GM12872 (cell line): ENCODE measurements at regions not wholly inside any gene's neighbourhood (a gene's known extent, or its start where the extent isn't known, plus 50 kb on each side); places are given as distances from the start of the nearest gene placed in this dataset.

ENCODE experiments used
- CTCF ChIP-seq: IDR thresholded peaks from 3 replicates; pipeline ENCODE4 v1.5.1; 2011; ENCODE audit warnings: low read depth, mild to moderate bottlenecking, low read length, moderate library complexity; ENCODE audit not compliant: insufficient read depth

GRCh38 chr4:138053641-138054301 is 188.4 kb downstream of the SLC7A11 start:
- TF ChIP-seq CTCF = no peak

- TF ChIP-seq CTCF = no peak
Observed at GRCh38 chr4:138052806-138053632, 189.1 kb downstream of the SLC7A11 start.

- TF ChIP-seq CTCF = no peak
Observed at GRCh38 chr4:138051157-138051556, 191.0 kb downstream of the SLC7A11 start.

- no peak for TF ChIP-seq CTCF
Observed at GRCh38 chr4:138050601-138051000, 191.5 kb downstream of the SLC7A11 start.

GRCh38 chr4:138049355-138049754 is 192.8 kb downstream of the SLC7A11 start:
- no peak for TF ChIP-seq CTCF

- TF ChIP-seq CTCF = no peak
Observed at GRCh38 chr4:138047290-138047689, 194.9 kb downstream of the SLC7A11 start.

- no peak for TF ChIP-seq CTCF
Observed at GRCh38 chr4:138045036-138045435, 197.1 kb downstream of the SLC7A11 start.
